GM08714 (cell line): ENCODE measurements at regions not wholly inside any gene's neighbourhood (a gene's known extent, or its start where the extent isn't known, plus 50 kb on each side); places are given as distances from the start of the nearest gene placed in this dataset.

Source experiments
- H3K4me3 ChIP-seq: fragments of 200-500 bp; sonication (Bioruptor generic); 2 replicates; pipeline ENCODE4 v1.5.1; 2014; ENCODE audit warnings: mild to moderate bottlenecking, low read length, inconsistent platforms
- ZNF274 ChIP-seq: IDR thresholded peaks from 2 replicates; pipeline ENCODE4 v1.6.1; 2012; ENCODE audit warnings: mild to moderate bottlenecking, low read depth, low read length

- no peak overlapping the region for H3K4me3 ChIP-seq
- no peak for TF ChIP-seq ZNF274
These were observed 450.6 kb downstream of the C4orf33 start for GRCh38 chr4:129546531-129546930.

- no peak overlapping the region for H3K4me3 ChIP-seq
- no peak for TF ChIP-seq ZNF274
These were observed 454.4 kb downstream of the C4orf33 start for GRCh38 chr4:129550281-129550785.

- H3K4me3 ChIP-seq = no peak overlapping the region
- no peak for TF ChIP-seq ZNF274
These were observed 465.3 kb downstream of the C4orf33 start for GRCh38 chr4:129561280-129561679.

GRCh38 chr4:129561886-129562671 is 466.1 kb downstream of the C4orf33 start:
- TF ChIP-seq ZNF274 = no peak
- H3K4me3 ChIP-seq = no peak overlapping the region

- no peak for TF ChIP-seq ZNF274
- H3K4me3 ChIP-seq = no peak overlapping the region
These were observed 469.3 kb downstream of the C4orf33 start for GRCh38 chr4:129565214-129565613.

GRCh38 chr4:129570326-129570725 is 474.4 kb downstream of the C4orf33 start:
- no peak overlapping the region for H3K4me3 ChIP-seq
- no peak for TF ChIP-seq ZNF274

GRCh38 chr4:129578336-129578735 is 482.4 kb downstream of the C4orf33 start:
- H3K4me3 ChIP-seq = no peak overlapping the region

GRCh38 chr4:129581305-129581704 is 485.4 kb downstream of the C4orf33 start:
- TF ChIP-seq ZNF274 = no peak
- no peak overlapping the region for H3K4me3 ChIP-seq

More at GRCh38 chr4:129578336-129578735, 482.4 kb downstream of the C4orf33 start:
- no peak for TF ChIP-seq ZNF274

- no peak for TF ChIP-seq ZNF274
- H3K4me3 ChIP-seq = no peak overlapping the region
These were observed 487.9 kb downstream of the C4orf33 start for GRCh38 chr4:129583868-129584267.

- no peak for TF ChIP-seq ZNF274
- no peak overlapping the region for H3K4me3 ChIP-seq
These were observed 502.6 kb downstream of the C4orf33 start for GRCh38 chr4:129598582-129598981.

GRCh38 chr4:129600898-129601297 is 504.9 kb downstream of the C4orf33 start:
- H3K4me3 ChIP-seq = no peak overlapping the region
- TF ChIP-seq ZNF274 = no peak

- H3K4me3 ChIP-seq = no peak overlapping the region
- no peak for TF ChIP-seq ZNF274
These were observed 506.5 kb downstream of the C4orf33 start for GRCh38 chr4:129602447-129602846.

- H3K4me3 ChIP-seq = no peak overlapping the region
- TF ChIP-seq ZNF274 = no peak
These were observed 507.4 kb downstream of the C4orf33 start for GRCh38 chr4:129603241-129603931.

GRCh38 chr4:129604632-129605255 is 508.8 kb downstream of the C4orf33 start:
- H3K4me3 ChIP-seq = no peak overlapping the region
- TF ChIP-seq ZNF274 = no peak
